ENCODE measurements at regions not wholly inside any gene's neighbourhood (a gene's known extent, or its start where the extent isn't known, plus 50 kb on each side); places are given as distances from the start of the nearest gene placed in this dataset.
"Not testable (repeated sequence)": the region's sequence is repeated elsewhere in the genome, so short reads cannot be mapped to it uniquely, and the experiment has no call there.

DNA sequence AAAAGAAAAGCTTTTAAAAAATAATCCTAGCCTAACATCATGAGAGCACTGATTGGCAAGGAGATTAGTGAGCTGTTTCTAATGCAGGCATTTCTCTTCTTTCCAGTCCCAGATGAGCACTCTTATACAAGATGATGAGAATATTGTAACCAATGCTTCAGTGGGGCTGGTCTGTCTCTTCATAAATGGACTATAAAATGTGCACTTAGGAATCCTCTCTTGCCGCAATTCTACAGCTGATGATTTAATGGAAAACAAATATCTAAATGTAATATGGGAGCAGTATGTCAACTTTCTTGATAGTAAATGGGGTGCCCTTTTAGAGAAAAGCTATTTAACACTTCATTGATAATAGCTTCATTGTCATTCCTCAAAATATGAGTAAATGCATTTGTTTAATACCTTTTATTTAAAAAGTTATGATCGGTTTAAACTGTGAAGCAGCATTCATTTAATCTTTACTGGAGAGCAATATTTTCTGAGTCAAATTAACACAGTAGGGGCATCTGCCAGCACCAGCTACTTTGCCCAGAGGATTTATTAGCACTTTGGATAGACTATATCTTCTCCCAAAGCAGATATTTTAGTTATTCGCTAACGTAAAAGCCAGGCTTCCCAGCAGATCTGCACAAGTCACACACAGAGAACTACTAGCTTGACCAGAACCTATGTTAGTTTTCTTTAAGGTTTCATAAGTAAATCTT, 985.9 kb downstream of the DIPK2A start:
- DNase-seq (ENCODE audit: low spot score, unreplicated experiment): no peak
- Mint-ChIP-seq H3K27ac (no peak overlapping the region), H3K4me3 (ENCODE audit: low read depth) (no peak overlapping the region), H3K4me1 (ENCODE audit: low read depth) (no peaks in the 10 kb centered on the region), H3K36me3 (ENCODE audit: insufficient read depth) (no peaks in the 10 kb centered on the region), H3K27me3 (no peaks in the 10 kb centered on the region), H3K9me3 (ENCODE audit: low read depth) (no peaks in the 10 kb centered on the region)
- TF ChIP-seq, protein P1, sequence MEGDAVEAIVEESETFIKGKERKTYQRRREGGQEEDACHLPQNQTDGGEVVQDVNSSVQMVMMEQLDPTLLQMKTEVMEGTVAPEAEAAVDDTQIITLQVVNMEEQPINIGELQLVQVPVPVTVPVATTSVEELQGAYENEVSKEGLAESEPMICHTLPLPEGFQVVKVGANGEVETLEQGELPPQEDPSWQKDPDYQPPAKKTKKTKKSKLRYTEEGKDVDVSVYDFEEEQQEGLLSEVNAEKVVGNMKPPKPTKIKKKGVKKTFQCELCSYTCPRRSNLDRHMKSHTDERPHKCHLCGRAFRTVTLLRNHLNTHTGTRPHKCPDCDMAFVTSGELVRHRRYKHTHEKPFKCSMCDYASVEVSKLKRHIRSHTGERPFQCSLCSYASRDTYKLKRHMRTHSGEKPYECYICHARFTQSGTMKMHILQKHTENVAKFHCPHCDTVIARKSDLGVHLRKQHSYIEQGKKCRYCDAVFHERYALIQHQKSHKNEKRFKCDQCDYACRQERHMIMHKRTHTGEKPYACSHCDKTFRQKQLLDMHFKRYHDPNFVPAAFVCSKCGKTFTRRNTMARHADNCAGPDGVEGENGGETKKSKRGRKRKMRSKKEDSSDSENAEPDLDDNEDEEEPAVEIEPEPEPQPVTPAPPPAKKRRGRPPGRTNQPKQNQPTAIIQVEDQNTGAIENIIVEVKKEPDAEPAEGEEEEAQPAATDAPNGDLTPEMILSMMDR (IDR thresholded peaks at IDR 0.05; ENCODE audit: unreplicated experiment): no peak

DNA sequence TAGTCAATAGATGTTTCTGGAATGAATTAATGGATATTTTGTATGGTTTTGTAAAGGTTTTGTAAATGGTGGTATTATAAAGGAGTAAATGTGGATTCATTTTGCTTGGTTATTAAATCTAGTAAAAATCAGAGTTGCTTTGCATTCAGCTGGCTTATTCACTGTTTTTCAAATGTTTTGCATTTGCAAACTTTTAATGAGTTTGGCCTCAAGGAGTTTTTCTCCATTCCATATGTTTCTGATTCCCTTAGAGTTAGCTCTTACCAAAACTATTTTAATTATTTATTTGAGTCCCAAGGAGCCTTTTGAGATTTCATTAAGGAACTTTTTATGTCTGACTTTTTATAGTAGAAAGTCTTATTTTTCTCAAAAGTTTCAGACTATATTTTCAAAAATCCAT, 992.2 kb downstream of the DIPK2A start:
- H3K9me3 Mint-ChIP-seq (ENCODE audit: low read depth): no peaks in the 10 kb centered on the region
- no peak overlapping the region for H3K27ac Mint-ChIP-seq
- no peaks in the 10 kb centered on the region for H3K27me3 Mint-ChIP-seq
- H3K4me3 Mint-ChIP-seq (ENCODE audit: low read depth): no peak overlapping the region
- no peaks in the 10 kb centered on the region for H3K4me1 Mint-ChIP-seq (ENCODE audit: low read depth)
- no peaks in the 10 kb centered on the region for H3K36me3 Mint-ChIP-seq (ENCODE audit: insufficient read depth)
- TF ChIP-seq, protein P1 (IDR thresholded peaks at IDR 0.05; ENCODE audit: unreplicated experiment): no peak
- DNase-seq (ENCODE audit: low spot score, unreplicated experiment): no peak

DNA sequence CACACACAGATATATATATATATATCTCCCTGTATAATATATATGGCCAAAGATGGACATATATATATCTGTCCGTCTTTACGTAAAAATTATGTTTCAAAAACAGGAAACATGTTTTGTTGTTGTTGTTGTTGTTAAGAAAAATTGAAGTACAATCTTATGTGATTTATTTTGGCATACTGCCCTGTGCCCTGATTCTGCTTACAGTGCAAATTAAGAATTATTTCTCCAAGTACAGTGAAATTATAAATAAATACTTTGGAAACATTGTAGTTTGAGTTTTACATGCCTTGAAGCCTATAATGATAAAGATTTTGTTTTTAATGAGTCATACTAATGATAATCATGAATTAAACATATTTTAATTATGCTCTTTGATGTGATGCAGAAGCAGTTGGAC, 994.9 kb downstream of the DIPK2A start:
- no peak overlapping the region for H3K4me3 Mint-ChIP-seq (ENCODE audit: low read depth)
- H3K36me3 Mint-ChIP-seq (ENCODE audit: insufficient read depth): no peaks in the 10 kb centered on the region
- no peaks in the 10 kb centered on the region for H3K4me1 Mint-ChIP-seq (ENCODE audit: low read depth)
- H3K27ac Mint-ChIP-seq: no peak overlapping the region
- no peak for DNase-seq (ENCODE audit: low spot score, unreplicated experiment)
- H3K9me3 Mint-ChIP-seq (ENCODE audit: low read depth): no peaks in the 10 kb centered on the region
- H3K27me3 Mint-ChIP-seq: no peaks in the 10 kb centered on the region
- TF ChIP-seq, protein P1 (IDR thresholded peaks at IDR 0.05; ENCODE audit: unreplicated experiment): no peak

DNA sequence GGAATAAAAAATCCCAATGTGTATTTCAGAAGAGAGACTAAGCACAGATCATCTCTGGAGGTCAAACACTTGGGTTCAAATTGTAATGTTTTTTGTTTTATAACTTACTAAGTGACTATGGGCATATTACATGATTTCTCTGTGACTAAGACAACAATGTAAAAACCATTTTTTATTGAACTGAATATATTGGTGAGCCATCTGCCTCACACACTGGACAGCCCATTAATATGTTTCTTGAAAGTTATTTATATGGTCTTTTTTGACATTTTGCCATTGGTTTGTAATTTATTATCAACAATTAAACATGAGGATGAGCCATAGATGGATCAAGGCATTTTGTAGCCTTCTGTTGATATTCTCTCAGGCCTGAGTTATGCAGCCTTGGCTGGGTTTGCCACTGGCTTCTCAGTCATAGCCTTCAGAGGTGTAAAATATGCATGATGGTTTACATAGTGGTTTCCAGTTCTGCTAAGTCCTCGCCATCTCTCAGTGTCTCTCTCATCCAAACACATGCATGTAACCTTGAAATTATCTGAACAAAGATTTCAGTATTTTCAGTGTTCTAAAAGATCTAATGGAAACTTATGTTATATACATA, 997.2 kb downstream of the DIPK2A start:
- H3K27ac Mint-ChIP-seq: no peak overlapping the region
- no peaks in the 10 kb centered on the region for H3K27me3 Mint-ChIP-seq
- H3K9me3 Mint-ChIP-seq (ENCODE audit: low read depth): peaks cover 3% of the 10 kb centered on the region
- no peaks in the 10 kb centered on the region for H3K4me1 Mint-ChIP-seq (ENCODE audit: low read depth)
- no peaks in the 10 kb centered on the region for H3K36me3 Mint-ChIP-seq (ENCODE audit: insufficient read depth)
- no peak for DNase-seq (ENCODE audit: low spot score, unreplicated experiment)
- TF ChIP-seq, protein P1 (IDR thresholded peaks at IDR 0.05; ENCODE audit: unreplicated experiment): no peak
- H3K4me3 Mint-ChIP-seq (ENCODE audit: low read depth): no peak overlapping the region

DNA sequence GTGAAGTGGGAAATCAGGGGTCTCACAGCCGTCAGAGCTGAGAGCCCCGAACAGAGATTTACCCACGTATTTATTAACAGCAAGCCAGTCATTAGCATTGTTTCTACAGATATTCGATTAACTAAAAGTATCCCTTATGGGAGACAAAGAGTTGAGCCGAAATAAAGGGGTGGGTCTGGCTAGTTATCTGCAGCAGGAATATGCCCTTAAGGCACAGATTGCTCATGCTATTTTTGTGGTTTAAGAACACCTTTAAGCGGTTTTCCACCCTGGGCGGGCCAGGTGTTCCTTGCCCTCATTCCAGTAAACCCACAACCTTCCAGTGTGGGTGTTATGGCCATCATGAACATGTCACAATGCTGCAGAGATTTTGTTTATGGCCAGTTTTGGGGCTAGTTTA, 1012.9 kb downstream of the DIPK2A start:
- not testable (repeated sequence) for DNase-seq (ENCODE audit: low spot score, unreplicated experiment); H3K4me3 Mint-ChIP-seq (ENCODE audit: low read depth); H3K27ac Mint-ChIP-seq; H3K36me3 Mint-ChIP-seq (ENCODE audit: insufficient read depth); H3K4me1 Mint-ChIP-seq (ENCODE audit: low read depth); H3K27me3 Mint-ChIP-seq
- H3K9me3 Mint-ChIP-seq (ENCODE audit: low read depth): peaks cover 12% of the 10 kb centered on the region

DNA sequence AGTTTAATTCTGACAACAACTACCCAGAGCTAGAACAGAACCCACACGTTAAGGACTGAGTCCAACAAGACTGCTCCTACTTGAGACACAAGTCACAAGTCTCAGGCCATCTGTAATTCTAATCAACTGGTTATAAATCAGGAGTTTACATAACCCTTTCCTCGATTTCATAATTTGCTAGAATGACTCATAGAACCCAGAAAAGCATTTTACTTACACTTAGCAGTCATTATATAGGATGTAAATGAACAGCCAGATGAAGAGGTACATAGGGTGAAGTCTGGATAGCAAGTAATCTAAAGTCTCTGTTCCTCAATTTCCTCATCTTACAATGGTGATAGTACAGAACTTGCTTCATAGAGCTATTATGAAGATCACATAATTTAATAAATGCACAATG, 1018.2 kb downstream of the DIPK2A start:
- no peak overlapping the region for H3K4me3 Mint-ChIP-seq (ENCODE audit: low read depth)
- H3K36me3 Mint-ChIP-seq (ENCODE audit: insufficient read depth): no peaks in the 10 kb centered on the region
- no peak overlapping the region for H3K27ac Mint-ChIP-seq
- no peaks in the 10 kb centered on the region for H3K27me3 Mint-ChIP-seq
- peaks cover 8% of the 10 kb centered on the region for H3K4me1 Mint-ChIP-seq (ENCODE audit: low read depth)
- DNase-seq (ENCODE audit: low spot score, unreplicated experiment): no peak
- peaks cover 10% of the 10 kb centered on the region for H3K9me3 Mint-ChIP-seq (ENCODE audit: low read depth)
- TF ChIP-seq, protein P1 (IDR thresholded peaks at IDR 0.05; ENCODE audit: unreplicated experiment): no peak

Data from progenitor cell of endocrine pancreas (in vitro differentiated cells).